SU-DHL-6 (cell line): ENCODE measurements at regions not wholly inside any gene's neighbourhood (a gene's known extent, or its start where the extent isn't known, plus 50 kb on each side); places are given as distances from the start of the nearest gene placed in this dataset.

Experiments
- H2AFZ ChIP-seq: fragments of 200-600 bp; sonication (generic); 2 replicates; pipeline ENCODE4 v1.6.1; 2014; ENCODE audit warnings: low read depth, mild to moderate bottlenecking, moderate library complexity, mixed read lengths, antibody characterized with exemption, low read length; ENCODE audit not compliant: severe bottlenecking
- H3F3A ChIP-seq: fragments of 200-600 bp; shearing (Covaris generic); 2 replicates; pipeline ENCODE4 v1.6.0; 2016; ENCODE audit warnings: antibody characterized with exemption, mild to moderate bottlenecking; ENCODE audit not compliant: insufficient read depth
- H3K27ac ChIP-seq: fragments of 200-600 bp; sonication (generic); 2 replicates; pipeline ENCODE4 v1.5.1; 2016; ENCODE audit warnings: low read depth, mild to moderate bottlenecking, low read length, moderate library complexity, mixed read lengths
- H3K27me3 ChIP-seq: fragments of 200-600 bp; sonication (generic), shearing (Covaris generic); 2 replicates; pipeline ENCODE4 v1.6.0; 2014; ENCODE audit warnings: mild to moderate bottlenecking, low read length
- H3K36me3 ChIP-seq: fragments of 200-600 bp; sonication (generic); 2 replicates; pipeline ENCODE4 v1.6.1; 2014; ENCODE audit warnings: mild to moderate bottlenecking, low read length, mixed read lengths
- H3K4me2 ChIP-seq: fragments of 300-600, 200-600 bp; shearing (Covaris generic), sonication (generic); 2 replicates; pipeline ENCODE4 v1.6.0; 2014; ENCODE audit warnings: low read length, low read depth, mild to moderate bottlenecking; ENCODE audit not compliant: poor library complexity, severe bottlenecking
- H3K4me3 ChIP-seq: fragments of 200-600 bp; sonication (generic); 2 replicates; pipeline ENCODE4 v1.5.1; 2014; ENCODE audit warnings: antibody characterized with exemption, low read length, mild to moderate bottlenecking, mixed read lengths; ENCODE audit not compliant: insufficient read depth, poor library complexity, severe bottlenecking
- H3K79me2 ChIP-seq: fragments of 200-600 bp; sonication (generic); 2 replicates; pipeline ENCODE4 v1.6.1; 2014; ENCODE audit warnings: mild to moderate bottlenecking, low read length, moderate library complexity; ENCODE audit not compliant: insufficient read depth
- H3K9ac ChIP-seq: fragments of 200-600 bp; sonication (generic); 2 replicates; pipeline ENCODE4 v1.7.0; 2014; ENCODE audit warnings: mild to moderate bottlenecking, low read length
- H3K9me2 ChIP-seq: fragments of 200-600 bp; sonication (generic); replicated peaks from 2 replicates; pipeline ENCODE4 v1.6.1; 2014; ENCODE audit warnings: low read length; ENCODE audit not compliant: insufficient read depth
- H3K9me3 ChIP-seq: fragments of 200-600 bp; sonication (generic); 2 replicates; pipeline ENCODE4 v1.6.1; 2014; ENCODE audit warnings: low read length, mixed read lengths; ENCODE audit not compliant: insufficient read depth
- H4K20me1 ChIP-seq: fragments of 200-600 bp; sonication (generic); 2 replicates; pipeline ENCODE4 v1.6.1; 2014; ENCODE audit warnings: low read depth, mild to moderate bottlenecking, antibody characterized with exemption, low read length, moderate library complexity, mixed read lengths
- CTCF ChIP-seq: fragments of 200-600 bp; sonication (generic); IDR thresholded peaks from one replicate; pipeline ENCODE4 v1.5.1; 2017; ENCODE audit warnings: antibody characterized with exemption, mild to moderate bottlenecking, low read length, moderate library complexity; ENCODE audit not compliant: insufficient read depth, poor library complexity, severe bottlenecking
- EZH2phosphoT487 ChIP-seq: fragments of 200-600 bp; sonication (generic), shearing (Covaris generic); conservative IDR thresholded peaks from 2 replicates; pipeline ENCODE4 v1.6.1; 2018; ENCODE audit warnings: mild to moderate bottlenecking, antibody characterized with exemption, low read length, moderate library complexity, mixed read lengths

DNA sequence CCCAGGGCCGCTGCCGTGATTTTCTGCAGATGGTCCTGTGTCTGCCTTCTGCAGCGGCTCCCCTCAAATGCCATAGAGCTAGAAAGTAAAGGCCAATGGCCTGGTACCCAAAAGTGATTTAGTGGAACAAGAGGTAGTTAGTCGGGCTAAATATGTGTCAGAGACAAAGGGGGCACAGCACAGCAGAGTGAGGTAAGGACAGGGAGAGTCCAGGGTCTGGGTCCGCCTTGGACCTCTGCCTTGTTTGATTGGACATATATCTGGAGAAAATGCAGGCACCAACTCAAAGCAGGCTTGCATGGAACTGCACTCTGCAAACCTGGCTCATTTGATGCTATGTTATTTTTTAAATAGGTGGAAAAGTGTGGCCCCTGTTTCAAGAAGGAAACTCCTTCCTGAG lies 249.6 kb upstream of the B3GAT1 start:
- Histone ChIP-seq H3K9ac (no peak overlapping the region), H3K4me3 (no peak overlapping the region), H3F3A (no peaks in the 10 kb centered on the region), H3K79me2 (no peaks in the 10 kb centered on the region), H3K27ac (no peak overlapping the region), H4K20me1 (no peaks in the 10 kb centered on the region), H3K4me2 (no peak overlapping the region), H3K27me3 (no peaks in the 10 kb centered on the region), H3K36me3 (no peaks in the 10 kb centered on the region), H3K9me3 (no peaks in the 10 kb centered on the region), H2AFZ (no peak overlapping the region), H3K9me2 (no peaks in the 10 kb centered on the region)
- TF ChIP-seq EZH2phosphoT487 (no peak), CTCF (no peak)

DNA sequence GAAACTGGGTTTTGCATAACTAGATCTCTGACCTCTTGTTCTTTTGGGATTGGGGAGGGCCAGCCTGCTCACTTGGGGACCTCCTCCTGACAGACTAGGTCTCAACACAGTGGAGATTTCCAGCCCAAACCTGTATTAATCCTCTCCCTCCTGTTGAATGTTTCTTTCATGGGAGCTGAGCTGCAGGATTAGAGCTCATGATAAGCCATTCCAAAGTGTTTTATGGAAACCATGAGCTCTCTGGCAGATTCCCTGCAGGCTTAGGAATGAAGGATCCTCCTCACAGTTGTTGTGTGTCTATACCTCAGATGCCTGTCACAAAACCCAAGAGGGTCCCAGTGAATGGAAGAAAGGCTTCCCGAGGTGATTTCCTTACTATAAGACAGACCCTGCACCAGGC lies 248.4 kb upstream of the B3GAT1 start:
- H3K9ac ChIP-seq, result no peak overlapping the region
- H3F3A ChIP-seq, result no peaks in the 10 kb centered on the region
- TF ChIP-seq EZH2phosphoT487 (no peak), CTCF (no peak)
- no peaks in the 10 kb centered on the region for H3K9me2 ChIP-seq
- H3K27ac ChIP-seq, result no peak overlapping the region
- H3K4me3 ChIP-seq, result no peak overlapping the region
- H3K9me3 ChIP-seq, result no peaks in the 10 kb centered on the region
- no peaks in the 10 kb centered on the region for H3K79me2 ChIP-seq
- H4K20me1 ChIP-seq, result no peaks in the 10 kb centered on the region
- no peak overlapping the region for H3K4me2 ChIP-seq
- H3K36me3 ChIP-seq, result no peaks in the 10 kb centered on the region
- H3K27me3 ChIP-seq, result no peaks in the 10 kb centered on the region
- no peak overlapping the region for H2AFZ ChIP-seq

- Histone ChIP-seq H3K4me2 (no peak overlapping the region), H3K27ac (no peak overlapping the region), H3K4me3 (no peak overlapping the region), H3K9me3 (no peaks in the 10 kb centered on the region), H3K9ac (no peak overlapping the region), H3K27me3 (no peaks in the 10 kb centered on the region), H4K20me1 (no peaks in the 10 kb centered on the region), H3K36me3 (no peaks in the 10 kb centered on the region), H3F3A (no peaks in the 10 kb centered on the region), H3K79me2 (no peaks in the 10 kb centered on the region), H3K9me2 (no peaks in the 10 kb centered on the region), H2AFZ (no peak overlapping the region)
- no peak for TF ChIP-seq EZH2phosphoT487
- TF ChIP-seq CTCF, result no peak
Observed at GRCh38 chr11:134659882-134660281, 247.8 kb upstream of the B3GAT1 start.
